ENCODE measurements at regions not wholly inside any gene's neighbourhood (a gene's known extent, or its start where the extent isn't known, plus 50 kb on each side); places are given as distances from the start of the nearest gene placed in this dataset.
"Not testable (repeated sequence)": the region's sequence is repeated elsewhere in the genome, so short reads cannot be mapped to it uniquely, and the experiment has no call there.

DNA sequence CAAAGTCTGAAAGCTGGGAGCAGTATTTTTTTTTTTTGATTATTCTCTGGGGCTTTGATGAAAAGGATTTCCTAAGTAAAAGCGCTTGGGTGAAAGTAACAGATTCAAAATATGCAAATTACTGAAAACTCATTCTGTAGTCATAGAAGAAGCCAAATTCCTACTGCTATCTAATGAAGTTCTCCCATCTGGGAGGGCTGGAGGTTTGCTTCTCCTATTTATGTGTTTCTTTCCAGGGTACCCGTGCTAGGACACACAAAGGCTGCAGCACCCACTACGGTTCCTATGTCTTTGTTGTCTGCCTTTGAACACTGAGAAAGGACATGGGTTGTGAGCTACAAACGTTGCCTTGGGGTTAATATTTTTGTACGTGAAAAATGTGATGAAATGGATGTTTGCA lies 324.7 kb upstream of the KAZN start:
- Mint-ChIP-seq H3K4me3 (no peak overlapping the region), H3K36me3 (no peaks in the 10 kb centered on the region), H3K27me3 (ENCODE audit: low read depth in 3 of 3) (peaks cover 2 to 3% (median 2%) of the 10 kb centered on the region in 3 donors), H3K4me1 (no peaks in the 10 kb centered on the region), H3K9me3 (peaks cover 0 to 4% (median 2%) of the 10 kb centered on the region in 7 donors), H3K27ac (no peak overlapping the region)
- Histone ChIP-seq H3K36me3 (replicated peaks in 1 of 2; ENCODE audit: control insufficient read depth in 1 of 2, insufficient read depth in 2 of 2, low read length in 2 of 2) (no peaks in the 10 kb centered on the region), H2AFZ (ENCODE audit: insufficient read depth, low read depth, low read length, poor library complexity, severe bottlenecking) (no peak overlapping the region), H3K79me2 (ENCODE audit: insufficient read depth, low read length) (no peaks in the 10 kb centered on the region), H3K4me1 (ENCODE audit: control insufficient read depth in 1 of 2, insufficient read depth in 2 of 2, low read length in 2 of 2) (no peaks in the 10 kb centered on the region), H4K20me1 (ENCODE audit: insufficient read depth, low read length) (no peaks in the 10 kb centered on the region), H3K27ac (ENCODE audit: low read depth in 1 of 2, low read length in 2 of 2) (no peak overlapping the region), H3K27me3 (ENCODE audit: control insufficient read depth in 2 of 2, insufficient read depth in 2 of 2, low read length in 2 of 2) (no peaks in the 10 kb centered on the region), H3K9ac (ENCODE audit: insufficient read depth, low read length, poor library complexity, severe bottlenecking) (no peak overlapping the region), H3K4me3 (replicated peaks in 1 of 3; ENCODE audit: low read depth in 2 of 3, low read length in 3 of 3) (no peak overlapping the region), H3K9me3 (replicated peaks in 1 of 2; ENCODE audit: control insufficient read depth in 1 of 2, insufficient read depth in 1 of 2, low read length in 2 of 2) (no peaks in the 10 kb centered on the region), H3K4me2 (replicated peaks; ENCODE audit: extremely low read depth, low read length, poor library complexity, severe bottlenecking) (no peak overlapping the region)
- intact Hi-C loops (cut with micrococcal nuclease) = no loop called here
- DNase-seq = no peak
- no CpG with 5 or more reads among the region's 5 CpGs for WGBS (ENCODE audit: insufficient coverage)
- no peak for TF ChIP-seq CTCF (IDR thresholded peaks at IDR 0.05)

DNA sequence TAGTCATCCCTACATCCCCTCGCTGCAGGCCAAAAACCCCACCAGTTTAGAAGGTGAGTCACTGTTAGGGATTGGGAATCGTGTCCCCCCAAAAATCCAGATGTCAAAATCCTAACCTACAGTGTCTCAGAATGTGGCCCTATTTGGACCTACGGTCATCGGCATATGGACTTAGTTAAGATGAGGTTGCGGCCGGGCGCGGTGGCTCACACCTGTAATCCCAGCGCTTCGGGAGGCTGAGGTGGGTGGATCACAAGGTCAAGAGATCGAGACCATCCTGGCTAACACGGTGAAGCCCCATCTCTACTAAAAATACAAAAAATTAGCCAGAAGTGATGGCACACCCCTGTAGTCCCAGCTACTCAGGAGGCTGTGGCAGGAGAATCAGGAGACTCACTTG lies 318.6 kb upstream of the KAZN start:
- H3K4me1 Mint-ChIP-seq; H3K9me3 Mint-ChIP-seq; intact Hi-C loops (cut with micrococcal nuclease); H3K4me3 Mint-ChIP-seq; H3K27me3 Mint-ChIP-seq (ENCODE audit: low read depth in 3 of 3); DNase-seq; H3K4me2 ChIP-seq (replicated peaks; ENCODE audit: extremely low read depth, low read length, poor library complexity, severe bottlenecking); H3K36me3 Mint-ChIP-seq; H3K27ac Mint-ChIP-seq; H3K27ac ChIP-seq (ENCODE audit: low read depth in 1 of 2, low read length in 2 of 2); H3K27me3 ChIP-seq (ENCODE audit: control insufficient read depth in 2 of 2, insufficient read depth in 2 of 2, low read length in 2 of 2); H3K4me3 ChIP-seq (replicated peaks in 1 of 3; ENCODE audit: low read depth in 2 of 3, low read length in 3 of 3); H3K36me3 ChIP-seq (replicated peaks in 1 of 2; ENCODE audit: control insufficient read depth in 1 of 2, insufficient read depth in 2 of 2, low read length in 2 of 2); H4K20me1 ChIP-seq (ENCODE audit: insufficient read depth, low read length); H2AFZ ChIP-seq (ENCODE audit: insufficient read depth, low read depth, low read length, poor library complexity, severe bottlenecking); H3K4me1 ChIP-seq (ENCODE audit: control insufficient read depth in 1 of 2, insufficient read depth in 2 of 2, low read length in 2 of 2); H3K9ac ChIP-seq (ENCODE audit: insufficient read depth, low read length, poor library complexity, severe bottlenecking); H3K9me3 ChIP-seq (replicated peaks in 1 of 2; ENCODE audit: control insufficient read depth in 1 of 2, insufficient read depth in 1 of 2, low read length in 2 of 2); H3K79me2 ChIP-seq (ENCODE audit: insufficient read depth, low read length): not testable (repeated sequence)
- 98% methylated on average over 6 of the region's 12 CpGs for WGBS (ENCODE audit: insufficient coverage)
